PC-9 (cell line): ENCODE measurements at regions not wholly inside any gene's neighbourhood (a gene's known extent, or its start where the extent isn't known, plus 50 kb on each side); places are given as distances from the start of the nearest gene placed in this dataset.

Experiments
- BruUV-seq: library from RNA; stranded (reverse); fragments of 400-500 nt; replicated peaks from 2 replicates; lab custom pipeline; 2021; lab: Mats Ljungman, UMichigan
- CTCF ChIA-PET: fragments of 300-600 bp; sonication (Branson Sonifier 250); formaldehyde crosslinking; loops from one replicate; lab custom pipeline; 2022; ENCODE audit warnings: antibody characterized with exemption; lab: Charles Lee
- POLR2A ChIA-PET: fragments of 300-600 bp; sonication (Branson Sonifier 250); formaldehyde crosslinking; loops from one replicate; lab custom pipeline; 2022; ENCODE audit warnings: antibody characterized with exemption; ENCODE audit not compliant: unreplicated experiment; lab: Charles Lee
- DNase-seq, 2 experiments: peaks; one replicate each; pipeline versions ENCODE4 v3.0.0 to v3.0.0-alpha.2; 2015 to 2022; ENCODE audit warnings: mixed read lengths in 1 of 2
- H2AFZ ChIP-seq: fragments of 200-600 bp; sonication (generic); 2 replicates; pipeline ENCODE4 v1.8.1; 2017; ENCODE audit warnings: antibody characterized with exemption
- H3F3A ChIP-seq: fragments of 200-600 bp; sonication (generic); 2 replicates; pipeline ENCODE4 v1.8.1; 2017; ENCODE audit warnings: antibody characterized with exemption, mild to moderate bottlenecking, low read depth; ENCODE audit not compliant: insufficient read depth
- H3K27ac ChIP-seq: fragments of 200-600 bp; sonication (generic); 2 replicates; pipeline ENCODE4 v1.6.1; 2016; ENCODE audit warnings: mixed run types
- H3K27me3 ChIP-seq: fragments of 200-600 bp; sonication (generic); 2 replicates; pipeline ENCODE4 v1.6.1; 2016; ENCODE audit warnings: low read depth, mixed run types; ENCODE audit not compliant: insufficient read depth
- H3K36me3 ChIP-seq: fragments of 200-600 bp; sonication (generic); 2 replicates; pipeline ENCODE4 v1.6.1; 2016; ENCODE audit warnings: low read depth, mixed run types
- H3K4me1 ChIP-seq: fragments of 200-600 bp; sonication (generic); replicated peaks from 2 replicates; pipeline ENCODE4 v1.6.1; 2016; ENCODE audit warnings: mixed run types; ENCODE audit not compliant: insufficient read depth
- H3K4me2 ChIP-seq: fragments of 200-600 bp; sonication (generic); 2 replicates; pipeline ENCODE4 v1.6.1; 2017; ENCODE audit warnings: mixed run types
- H3K4me3 ChIP-seq: fragments of 200-600 bp; sonication (generic); 2 replicates; pipeline ENCODE4 v1.6.1; 2016; ENCODE audit warnings: mixed run types
- H3K79me2 ChIP-seq: fragments of 200-600 bp; sonication (generic); 2 replicates; pipeline ENCODE4 v1.6.1; 2017; ENCODE audit warnings: low read depth, mixed run types
- H3K9me2 ChIP-seq: fragments of 200-600 bp; sonication (generic); 2 replicates; pipeline ENCODE4 v1.8.1; 2017; ENCODE audit warnings: mild to moderate bottlenecking; ENCODE audit not compliant: insufficient read depth
- H3K9me3 ChIP-seq: fragments of 200-600 bp; sonication (generic); 2 replicates; pipeline ENCODE4 v1.8.1; 2016; ENCODE audit warnings: low read depth; ENCODE audit not compliant: insufficient read depth
- H4K20me1 ChIP-seq: fragments of 200-600 bp; sonication (generic); 2 replicates; pipeline ENCODE4 v1.8.1; 2017; ENCODE audit not compliant: insufficient read depth
- CTCF ChIP-seq: fragments of 200-600 bp; sonication (generic); conservative IDR thresholded peaks from 2 replicates; pipeline ENCODE4 v1.6.1; 2017; ENCODE audit warnings: mixed run types, antibody characterized with exemption, mild to moderate bottlenecking, moderate library complexity
- EZH2 ChIP-seq: fragments of 200-600 bp; sonication (generic); IDR thresholded peaks from 2 replicates; pipeline ENCODE4 v1.8.0; 2017; ENCODE audit warnings: antibody characterized with exemption, low read depth
- intact Hi-C: fragments of 100-400 bp; cut with micrococcal nuclease; formaldehyde crosslinking; loops from one replicate; pipeline ENCODE4 v1.10.0; 2022; ENCODE audit not compliant: unreplicated experiment

GRCh38 chr13:40217675-40218074 lies 448.8 kb downstream of the FOXO1 start:
- no peaks in the 10 kb centered on the region for H3K79me2 ChIP-seq
- DNase-seq: no peak
- no peak overlapping the region for H3K4me3 ChIP-seq
- no peak overlapping the region for H3K27ac ChIP-seq
- TF ChIP-seq CTCF (no peak), EZH2 (no peak)
- ChIA-PET POLR2A (no interaction called here), CTCF (no interaction called here)
- no peak overlapping the region for H3K4me2 ChIP-seq
- intact Hi-C loops: no loop called here
- no peaks in the 10 kb centered on the region for H3F3A ChIP-seq
- no peaks in the 10 kb centered on the region for H4K20me1 ChIP-seq
- H3K4me1 ChIP-seq: no peaks in the 10 kb centered on the region
- no peak overlapping the region for H2AFZ ChIP-seq
- BruUV-seq: no TSS peak
- no peaks in the 10 kb centered on the region for H3K36me3 ChIP-seq
- no peaks in the 10 kb centered on the region for H3K27me3 ChIP-seq
- H3K9me3 ChIP-seq: no peaks in the 10 kb centered on the region
- no peaks in the 10 kb centered on the region for H3K9me2 ChIP-seq

DNA sequence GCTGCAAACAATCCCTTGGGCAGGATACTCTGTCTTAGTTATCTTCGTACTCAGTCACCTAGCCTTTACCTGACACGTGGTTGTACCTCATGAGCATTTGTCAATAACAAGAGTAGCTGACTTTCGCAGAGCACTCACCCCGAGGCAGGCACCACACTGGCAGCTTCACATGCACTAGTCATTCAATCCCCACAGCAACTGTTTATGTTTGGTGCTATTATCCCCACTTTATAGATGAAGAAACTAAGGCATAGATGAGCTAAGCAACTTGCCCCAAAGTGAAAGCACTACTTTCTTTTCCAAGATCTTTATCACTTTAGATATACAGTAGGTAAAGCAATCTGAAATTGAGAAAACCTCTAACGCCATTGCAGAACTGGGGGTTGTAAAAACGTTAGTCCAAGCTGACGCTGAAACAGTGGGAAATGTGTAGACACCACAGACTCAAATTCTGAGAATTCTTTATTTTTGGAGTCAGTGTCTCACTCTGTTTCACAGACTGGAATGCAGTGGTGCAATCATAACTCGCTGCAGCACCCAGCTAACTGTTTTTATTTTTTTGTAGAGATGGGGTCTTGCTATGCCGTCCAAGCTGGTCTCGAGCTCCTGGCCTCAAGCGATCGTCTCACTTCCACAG lies 446.0 kb downstream of the FOXO1 start:
- Histone ChIP-seq H3K4me1 (no peaks in the 10 kb centered on the region), H3F3A (no peaks in the 10 kb centered on the region), H2AFZ (no peak overlapping the region), H3K36me3 (no peaks in the 10 kb centered on the region), H3K79me2 (no peaks in the 10 kb centered on the region), H3K4me3 (no peak overlapping the region), H4K20me1 (no peaks in the 10 kb centered on the region), H3K27ac (no peak overlapping the region), H3K9me3 (no peaks in the 10 kb centered on the region), H3K4me2 (no peak overlapping the region), H3K9me2 (no peaks in the 10 kb centered on the region), H3K27me3 (no peaks in the 10 kb centered on the region)
- ChIA-PET POLR2A (interaction anchor here (0.6 kb wide), 1 partner anchor 677 kb away, joined by 7 read pairs; no protein-coding TSS in a partner anchor), CTCF (no interaction called here)
- TF ChIP-seq EZH2 (no peak), CTCF (no peak)
- intact Hi-C loops: no loop called here
- no TSS peak for BruUV-seq
- no peak for DNase-seq

DNA sequence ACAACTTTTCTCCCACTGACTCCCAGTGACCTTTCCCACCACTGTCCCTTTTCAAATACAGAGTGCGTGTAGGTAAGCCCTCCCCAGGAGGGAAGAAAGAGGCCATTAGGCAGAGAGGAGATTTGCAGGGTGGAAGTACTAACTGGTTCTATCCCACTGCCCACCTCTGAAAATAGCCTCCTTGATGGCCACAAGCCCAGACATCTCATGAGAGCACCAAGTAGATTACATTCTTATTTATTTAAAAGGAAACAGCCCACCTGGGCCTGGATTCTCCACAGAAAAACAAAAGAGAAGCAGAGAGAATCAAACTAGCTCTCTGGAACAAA lies 445.3 kb downstream of the FOXO1 start:
- Histone ChIP-seq H3K4me1 (no peaks in the 10 kb centered on the region), H3K27ac (no peak overlapping the region), H2AFZ (no peak overlapping the region), H4K20me1 (no peaks in the 10 kb centered on the region), H3K4me3 (no peak overlapping the region), H3K9me3 (no peaks in the 10 kb centered on the region), H3F3A (no peaks in the 10 kb centered on the region), H3K27me3 (no peaks in the 10 kb centered on the region), H3K4me2 (no peak overlapping the region), H3K36me3 (no peaks in the 10 kb centered on the region), H3K79me2 (no peaks in the 10 kb centered on the region), H3K9me2 (no peaks in the 10 kb centered on the region)
- ChIA-PET POLR2A (no interaction called here), CTCF (no interaction called here)
- BruUV-seq: no TSS peak
- intact Hi-C loops: no loop called here
- no peak for DNase-seq
- TF ChIP-seq CTCF: no peak
- TF ChIP-seq EZH2: no peak
